Neuron (in vitro differentiated cells): ENCODE measurements at regions not wholly inside any gene's neighbourhood (a gene's known extent, or its start where the extent isn't known, plus 50 kb on each side); places are given as distances from the start of the nearest gene placed in this dataset.

Source experiments
- H2AFZ ChIP-seq: one replicate; pipeline ENCODE4 v1.6.1; 2013; ENCODE audit warnings: low read depth, mild to moderate bottlenecking, inconsistent platforms, low read length, moderate library complexity
- H3K27me3 ChIP-seq: one replicate; pipeline ENCODE4 v1.6.1; 2013; ENCODE audit warnings: low read length; ENCODE audit not compliant: insufficient read depth
- H3K36me3 ChIP-seq: one replicate; pipeline ENCODE4 v1.6.1; 2013; ENCODE audit warnings: low read length; ENCODE audit not compliant: insufficient read depth
- H3K4me1 ChIP-seq: one replicate; pipeline ENCODE4 v1.6.1; 2013; ENCODE audit warnings: low read length; ENCODE audit not compliant: insufficient read depth
- H3K4me3 ChIP-seq: 2 replicates; pipeline ENCODE4 v1.5.1; 2013; ENCODE audit warnings: mild to moderate bottlenecking, low read length, moderate library complexity
- H3K9me3 ChIP-seq: one replicate; pipeline ENCODE4 v1.6.1; 2013; ENCODE audit warnings: low read length

DNA sequence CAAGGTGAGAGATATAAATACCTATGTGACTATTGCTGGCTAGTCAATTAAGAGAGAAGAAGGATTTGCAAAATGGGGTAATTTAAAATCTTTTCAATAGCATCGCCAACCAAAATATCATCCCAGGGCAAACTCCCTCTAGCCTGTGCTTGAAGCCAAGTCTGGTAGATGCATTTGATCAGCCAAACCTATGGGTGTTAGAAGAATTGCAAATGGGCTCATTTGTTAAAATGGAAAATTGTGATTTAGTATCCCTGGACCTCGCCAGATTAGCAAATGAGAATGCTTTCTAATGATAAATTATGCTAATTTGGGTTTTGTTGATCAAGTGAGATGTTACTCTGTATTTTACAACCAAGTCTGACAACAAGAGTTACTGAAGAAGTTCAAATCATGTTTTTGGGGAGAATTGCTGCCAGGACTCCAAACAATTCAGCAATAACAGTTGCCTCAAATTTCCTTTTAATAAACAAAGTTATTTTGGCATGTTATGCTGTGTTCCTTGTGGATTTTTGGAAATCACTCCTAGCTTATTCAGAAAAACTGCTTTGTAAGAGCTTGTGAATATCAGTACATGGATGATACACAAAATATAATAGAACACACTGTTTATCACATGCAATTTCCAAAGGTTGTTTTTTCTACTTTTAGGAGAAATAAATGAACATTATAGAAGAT lies 272.5 kb upstream of the PARD3B start:
- Histone ChIP-seq H3K9me3 (peaks cover 1% of the 10 kb centered on the region), H3K27me3 (no peaks in the 10 kb centered on the region), H3K4me1 (peaks cover 8% of the 10 kb centered on the region), H3K36me3 (no peaks in the 10 kb centered on the region), H2AFZ (no peak overlapping the region), H3K4me3 (no peak overlapping the region)

- Histone ChIP-seq H3K9me3 (peaks cover 1% of the 10 kb centered on the region), H3K36me3 (no peaks in the 10 kb centered on the region), H3K4me3 (no peak overlapping the region)
These were observed 270.8 kb upstream of the PARD3B start for GRCh38 chr2:204274429-204274828.

DNA sequence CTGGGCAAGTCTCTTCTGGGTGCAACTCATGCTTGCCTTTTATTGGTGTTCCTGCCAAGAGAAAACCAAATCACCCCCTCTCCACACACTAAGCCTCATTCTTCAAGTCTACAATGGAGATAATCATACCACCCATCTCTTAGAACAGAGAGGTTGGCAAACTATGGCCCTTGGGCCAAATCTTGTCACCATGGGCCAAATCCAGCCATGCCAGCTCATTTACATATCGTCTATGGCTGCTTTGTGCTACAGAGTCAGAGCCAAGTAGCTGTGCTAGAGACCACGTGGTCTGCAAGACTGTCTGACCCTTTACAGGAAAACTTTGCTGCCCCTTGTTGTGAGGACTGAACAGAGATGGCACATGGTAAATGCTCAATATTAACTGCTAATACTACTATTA lies 270.3 kb upstream of the PARD3B start:
- Histone ChIP-seq H2AFZ (no peak overlapping the region), H3K4me1 (peaks cover 3% of the 10 kb centered on the region), H3K9me3 (peaks cover 1% of the 10 kb centered on the region), H3K36me3 (no peaks in the 10 kb centered on the region), H3K27me3 (no peaks in the 10 kb centered on the region), H3K4me3 (no peak overlapping the region)

More at GRCh38 chr2:204274429-204274828, 270.8 kb upstream of the PARD3B start:
- H3K27me3 ChIP-seq, result no peaks in the 10 kb centered on the region
- peaks cover 3% of the 10 kb centered on the region for H3K4me1 ChIP-seq
- H2AFZ ChIP-seq, result no peak overlapping the region

DNA sequence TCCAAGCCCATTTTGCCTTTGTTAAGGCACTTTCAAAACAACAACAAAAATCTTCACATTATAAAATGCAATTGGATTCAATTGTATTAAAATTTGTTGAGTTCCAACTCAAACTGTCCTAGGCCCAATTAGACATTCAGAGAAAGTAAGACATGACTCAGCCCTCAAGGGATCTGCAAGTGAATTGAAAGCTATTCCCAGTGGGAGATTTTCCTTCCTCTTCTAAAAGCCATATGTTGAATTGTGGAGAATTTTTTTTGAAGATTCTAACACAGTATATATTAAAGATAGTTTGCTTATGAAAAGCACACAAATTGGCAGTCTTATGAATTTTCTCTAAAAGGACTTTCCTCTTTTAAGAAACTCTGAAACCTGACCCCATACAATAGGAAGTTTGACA lies 268.0 kb upstream of the PARD3B start:
- no peaks in the 10 kb centered on the region for H3K27me3 ChIP-seq
- H3K36me3 ChIP-seq, result no peaks in the 10 kb centered on the region
- no peak overlapping the region for H2AFZ ChIP-seq
- H3K4me3 ChIP-seq, result no peak overlapping the region
- peaks cover 11% of the 10 kb centered on the region for H3K4me1 ChIP-seq
- no peaks in the 10 kb centered on the region for H3K9me3 ChIP-seq

DNA sequence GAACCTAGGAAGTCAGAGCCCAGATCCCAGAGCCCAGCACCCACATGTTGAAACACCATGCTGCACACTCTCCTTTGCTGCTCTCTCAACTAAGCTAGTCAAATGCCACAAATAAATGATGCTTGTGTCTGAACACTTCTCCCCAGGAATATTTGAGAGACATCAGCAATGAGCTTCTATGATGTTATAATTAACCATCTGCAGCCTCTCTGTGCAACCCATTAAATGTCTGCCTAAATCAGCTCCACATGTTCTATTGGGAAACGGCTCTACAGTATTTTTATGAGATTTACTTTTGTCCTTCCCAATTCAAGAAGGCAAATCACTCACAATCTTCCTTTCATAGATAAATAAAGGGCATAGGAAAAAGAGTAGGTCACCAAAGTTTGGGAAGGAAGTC lies 266.8 kb upstream of the PARD3B start:
- Histone ChIP-seq H3K4me1 (peaks cover 15% of the 10 kb centered on the region), H3K27me3 (no peaks in the 10 kb centered on the region), H2AFZ (no peak overlapping the region), H3K9me3 (no peaks in the 10 kb centered on the region), H3K4me3 (no peak overlapping the region), H3K36me3 (no peaks in the 10 kb centered on the region)

DNA sequence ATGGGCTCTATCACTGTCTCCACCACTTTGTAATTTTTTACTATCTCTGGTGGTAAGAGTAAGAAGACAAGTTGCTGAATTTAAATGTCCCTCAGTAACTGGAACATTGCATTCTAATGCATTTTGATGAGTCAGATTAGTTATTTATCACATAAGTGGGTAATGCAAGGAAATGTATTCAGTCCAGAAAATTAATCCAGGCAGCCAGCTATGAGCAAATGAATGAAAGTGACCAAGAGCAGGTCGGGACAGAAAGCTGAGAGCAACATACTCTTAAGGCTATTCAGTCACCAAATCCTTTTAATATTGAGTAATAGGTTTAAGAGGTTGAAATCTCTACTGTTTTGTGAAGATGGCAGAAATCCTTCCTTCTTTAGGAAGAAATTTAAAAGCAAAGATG lies 265.5 kb upstream of the PARD3B start:
- Histone ChIP-seq H3K9me3 (no peaks in the 10 kb centered on the region), H3K36me3 (no peaks in the 10 kb centered on the region), H3K4me1 (peaks cover 15% of the 10 kb centered on the region), H2AFZ (no peak overlapping the region), H3K4me3 (no peak overlapping the region), H3K27me3 (no peaks in the 10 kb centered on the region)

- Histone ChIP-seq H3K4me1 (peaks cover 15% of the 10 kb centered on the region), H2AFZ (no peak overlapping the region), H3K9me3 (no peaks in the 10 kb centered on the region), H3K4me3 (no peak overlapping the region), H3K27me3 (no peaks in the 10 kb centered on the region), H3K36me3 (no peaks in the 10 kb centered on the region)
These were observed 265.0 kb upstream of the PARD3B start for GRCh38 chr2:204280262-204280668.

DNA sequence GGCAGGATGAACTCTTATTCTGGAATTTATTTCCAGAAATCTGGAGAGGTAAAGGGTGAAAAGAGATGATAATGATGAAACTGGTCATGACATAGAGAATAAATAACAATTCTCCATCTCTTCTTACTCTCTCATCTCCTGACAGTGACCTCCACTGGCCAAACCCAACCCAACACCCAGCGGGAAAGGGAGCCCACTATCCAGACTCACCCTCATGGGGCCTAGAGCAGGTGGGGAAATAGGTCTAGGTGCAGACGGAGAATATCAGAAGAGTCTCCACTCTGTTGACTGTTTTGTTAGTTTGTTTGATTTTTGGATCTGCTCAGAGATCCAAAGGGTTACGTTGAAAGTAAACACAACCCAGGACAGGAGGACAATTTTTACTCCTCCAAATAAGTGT lies 263.2 kb upstream of the PARD3B start:
- Histone ChIP-seq H3K27me3 (no peaks in the 10 kb centered on the region), H3K36me3 (no peaks in the 10 kb centered on the region), H3K4me1 (peaks cover 14% of the 10 kb centered on the region), H3K4me3 (no peak overlapping the region), H2AFZ (no peak overlapping the region), H3K9me3 (no peaks in the 10 kb centered on the region)

- H3K4me1 ChIP-seq, result peaks cover 12% of the 10 kb centered on the region
- no peaks in the 10 kb centered on the region for H3K9me3 ChIP-seq
- no peak overlapping the region for H3K4me3 ChIP-seq
These were observed 262.8 kb upstream of the PARD3B start for GRCh38 chr2:204282525-204282924.

GRCh38 chr2:204289066-204289465 lies 256.2 kb upstream of the PARD3B start:
- Histone ChIP-seq H3K36me3 (no peaks in the 10 kb centered on the region), H3K27me3 (no peaks in the 10 kb centered on the region), H3K9me3 (no peaks in the 10 kb centered on the region), H2AFZ (no peak overlapping the region), H3K4me1 (peaks cover 3% of the 10 kb centered on the region), H3K4me3 (no peak overlapping the region)

More at GRCh38 chr2:204282525-204282924, 262.8 kb upstream of the PARD3B start:
- Histone ChIP-seq H2AFZ (no peak overlapping the region), H3K36me3 (no peaks in the 10 kb centered on the region), H3K27me3 (no peaks in the 10 kb centered on the region)

DNA sequence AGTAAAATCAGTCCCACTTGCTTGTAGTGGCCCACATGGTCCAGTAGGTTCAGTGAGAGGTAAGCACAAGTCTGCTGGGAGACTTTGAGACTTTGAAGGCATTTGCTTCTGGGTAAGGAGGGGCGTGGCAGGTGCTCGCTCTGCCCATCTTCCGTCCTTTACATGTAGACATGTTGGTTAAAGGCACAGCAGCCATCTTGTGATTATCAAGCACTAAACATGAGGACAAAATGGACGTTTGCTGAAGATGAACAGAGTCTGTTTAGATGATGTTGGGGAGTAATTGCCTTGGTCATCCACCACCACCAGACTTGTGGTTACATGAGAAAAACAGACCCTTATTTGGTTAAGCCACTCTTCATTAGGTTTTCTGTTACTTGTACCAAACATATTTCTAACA lies 252.8 kb upstream of the PARD3B start:
- Histone ChIP-seq H3K4me3 (no peak overlapping the region), H2AFZ (no peak overlapping the region), H3K36me3 (no peaks in the 10 kb centered on the region), H3K4me1 (peaks cover 13% of the 10 kb centered on the region), H3K9me3 (no peaks in the 10 kb centered on the region), H3K27me3 (no peaks in the 10 kb centered on the region)

- H3K4me3 ChIP-seq, result no peak overlapping the region
- no peak overlapping the region for H2AFZ ChIP-seq
- H3K36me3 ChIP-seq, result no peaks in the 10 kb centered on the region
- H3K9me3 ChIP-seq, result no peaks in the 10 kb centered on the region
- H3K4me1 ChIP-seq, result peaks cover 13% of the 10 kb centered on the region
- H3K27me3 ChIP-seq, result no peaks in the 10 kb centered on the region
These were observed 251.2 kb upstream of the PARD3B start for GRCh38 chr2:204293884-204294747.

DNA sequence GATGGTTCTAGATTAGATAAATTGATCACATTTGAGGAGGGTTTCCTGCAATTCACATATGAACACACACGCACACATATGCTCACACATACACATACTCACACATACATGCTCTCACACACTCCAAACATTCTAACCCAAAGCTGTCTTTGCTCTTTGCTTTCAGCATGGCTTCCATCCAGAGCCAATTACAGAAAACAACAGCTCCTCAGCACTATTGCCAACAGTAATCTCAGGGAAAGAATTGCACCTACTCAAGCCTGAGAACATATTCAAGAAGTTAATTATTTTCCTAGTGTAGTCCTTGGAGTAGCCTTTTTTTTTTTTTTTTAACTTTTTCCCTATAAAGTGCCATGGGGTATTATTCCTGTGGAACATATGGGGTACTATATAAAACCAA lies 246.9 kb upstream of the PARD3B start:
- Histone ChIP-seq H3K9me3 (no peaks in the 10 kb centered on the region), H2AFZ (no peak overlapping the region), H3K4me3 (no peak overlapping the region), H3K27me3 (no peaks in the 10 kb centered on the region), H3K4me1 (peaks cover 13% of the 10 kb centered on the region), H3K36me3 (no peaks in the 10 kb centered on the region)
